Brain microvascular endothelial cell (primary cell): ENCODE measurements at regions not wholly inside any gene's neighbourhood (a gene's known extent, or its start where the extent isn't known, plus 50 kb on each side); places are given as distances from the start of the nearest gene placed in this dataset.
"Not testable (repeated sequence)": the region's sequence is repeated elsewhere in the genome, so short reads cannot be mapped to it uniquely, and the experiment has no call there.

Experiments
- DNase-seq: peaks from one replicate; pipeline ENCODE4 v3.0.0-alpha.2; 2020
- H3K27ac ChIP-seq: fragments of 250-450 bp; sonication (Bioruptor Pico); 2 replicates; pipeline ENCODE4 v1.5.1; 2020; ENCODE audit warnings: mild to moderate bottlenecking, moderate library complexity
- H3K27me3 ChIP-seq: fragments of 250-450 bp; sonication (Bioruptor Pico); replicated peaks from 2 replicates; pipeline ENCODE4 v1.5.1; 2020; ENCODE audit warnings: mild to moderate bottlenecking
- H3K36me3 ChIP-seq: fragments of 250-450 bp; sonication (Bioruptor Pico); replicated peaks from 2 replicates; pipeline ENCODE4 v1.5.1; 2020; ENCODE audit warnings: mild to moderate bottlenecking
- H3K4me3 ChIP-seq: 2 replicates; pipeline ENCODE4 v1.5.1; 2011; ENCODE audit warnings: low read depth, mild to moderate bottlenecking, control low read depth, low read length, moderate library complexity
- CTCF ChIP-seq: IDR thresholded peaks from 2 replicates; pipeline ENCODE4 v1.5.1; 2011; ENCODE audit warnings: low read depth, mild to moderate bottlenecking, moderate library complexity, low read length, control low read depth, inconsistent platforms; ENCODE audit errors: missing control alignments
- in situ Hi-C: cut with HindIII; loops from 2 replicates; pipeline ENCODE4 v1.10.0; 2017; ENCODE audit warnings: low sequenced_read_pairs, low pct_ligation_motif_present

GRCh38 chr4:138446456-138446855 lies 204.3 kb upstream of the SLC7A11 start:
- no peaks in the 10 kb centered on the region for H3K27me3 ChIP-seq
- no peak for DNase-seq
- no peak overlapping the region for H3K27ac ChIP-seq
- no peaks in the 10 kb centered on the region for H3K36me3 ChIP-seq
- TF ChIP-seq CTCF, result no peak
- no peak overlapping the region for H3K4me3 ChIP-seq
- in situ Hi-C loops, result no loop called here

- Histone ChIP-seq H3K27ac (no peak overlapping the region), H3K4me3 (no peak overlapping the region), H3K27me3 (no peaks in the 10 kb centered on the region), H3K36me3 (no peaks in the 10 kb centered on the region)
- no peak for DNase-seq
- TF ChIP-seq CTCF, result no peak
- in situ Hi-C loops, result no loop called here
Measured at GRCh38 chr4:138445098-138445497, 202.9 kb upstream of the SLC7A11 start.

- DNase-seq, result no peak
- Histone ChIP-seq H3K27me3 (no peaks in the 10 kb centered on the region), H3K4me3 (no peak overlapping the region), H3K36me3 (no peaks in the 10 kb centered on the region), H3K27ac (no peak overlapping the region)
- in situ Hi-C loops, result no loop called here
- TF ChIP-seq CTCF, result no peak
Measured at GRCh38 chr4:138444260-138444659, 202.1 kb upstream of the SLC7A11 start.

GRCh38 chr4:138439143-138439581 lies 197.0 kb upstream of the SLC7A11 start:
- in situ Hi-C loops, result no loop called here
- no peaks in the 10 kb centered on the region for H3K27me3 ChIP-seq
- no peak overlapping the region for H3K4me3 ChIP-seq
- no peak for TF ChIP-seq CTCF
- DNase-seq, result peak; percentile 4
- H3K36me3 ChIP-seq, result no peaks in the 10 kb centered on the region
- H3K27ac ChIP-seq, result no peak overlapping the region

GRCh38 chr4:138438608-138439007 lies 196.5 kb upstream of the SLC7A11 start:
- TF ChIP-seq CTCF, result no peak
- DNase-seq, result peak; percentile 3

GRCh38 chr4:138437263-138437851 lies 195.2 kb upstream of the SLC7A11 start:
- Histone ChIP-seq H3K36me3 (no peaks in the 10 kb centered on the region), H3K27me3 (no peaks in the 10 kb centered on the region), H3K27ac (no peak overlapping the region), H3K4me3 (no peak overlapping the region)
- in situ Hi-C loops, result no loop called here
- no peak for TF ChIP-seq CTCF
- DNase-seq, result no peak

More at GRCh38 chr4:138438608-138439007, 196.5 kb upstream of the SLC7A11 start:
- Histone ChIP-seq H3K4me3 (no peak overlapping the region), H3K36me3 (no peaks in the 10 kb centered on the region), H3K27me3 (no peaks in the 10 kb centered on the region), H3K27ac (no peak overlapping the region)
- in situ Hi-C loops, result no loop called here

- H3K27me3 ChIP-seq, H3K36me3 ChIP-seq, in situ Hi-C loops, H3K4me3 ChIP-seq, DNase-seq, H3K27ac ChIP-seq: not testable (repeated sequence)
Measured at GRCh38 chr4:138435733-138436132, 193.6 kb upstream of the SLC7A11 start.

- H3K27me3 ChIP-seq, H3K4me3 ChIP-seq, H3K36me3 ChIP-seq, DNase-seq, H3K27ac ChIP-seq, in situ Hi-C loops: not testable (repeated sequence)
Measured at GRCh38 chr4:138435046-138435445, 192.9 kb upstream of the SLC7A11 start.
